MM.1S (cell line): ENCODE measurements at regions not wholly inside any gene's neighbourhood (a gene's known extent, or its start where the extent isn't known, plus 50 kb on each side); places are given as distances from the start of the nearest gene placed in this dataset.

ENCODE experiments used
- EZH2 ChIP-seq: fragments of 300-600 bp; sonication (generic); optimal IDR thresholded peaks from 2 replicates; pipeline ENCODE3; 2017; ENCODE audit warnings: low read depth, mild to moderate bottlenecking, antibody characterized with exemption, low read length, mixed read lengths
- TF ChIP-seq, protein P1 (sequence below): fragments of 300-600 bp; sonication (generic); IDR thresholded peaks from 2 replicates; pipeline ENCODE4 v1.5.1; 2016; ENCODE audit warnings: antibody characterized with exemption, low read length, mixed read lengths

DNA sequence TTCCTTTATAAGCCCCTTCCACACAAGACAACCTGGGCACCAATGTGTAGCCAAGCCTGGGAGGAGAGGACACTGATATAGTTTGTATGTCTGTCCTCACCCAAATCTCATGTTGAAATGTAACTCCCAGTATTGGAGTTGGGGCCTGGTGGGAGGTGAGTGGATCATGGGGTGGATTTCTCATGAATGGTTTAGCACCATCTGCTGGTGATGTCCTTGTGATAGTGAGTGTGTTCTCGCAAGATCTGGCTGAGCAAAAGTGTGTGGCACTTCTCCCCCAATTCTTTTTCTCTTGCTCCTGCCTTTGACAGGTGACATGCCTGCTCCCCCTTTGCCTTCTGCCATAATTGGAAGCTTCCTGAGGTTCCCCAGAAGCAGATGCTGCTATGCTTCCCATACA lies 135.8 kb downstream of the USP31 start:
- TF ChIP-seq, protein P1, sequence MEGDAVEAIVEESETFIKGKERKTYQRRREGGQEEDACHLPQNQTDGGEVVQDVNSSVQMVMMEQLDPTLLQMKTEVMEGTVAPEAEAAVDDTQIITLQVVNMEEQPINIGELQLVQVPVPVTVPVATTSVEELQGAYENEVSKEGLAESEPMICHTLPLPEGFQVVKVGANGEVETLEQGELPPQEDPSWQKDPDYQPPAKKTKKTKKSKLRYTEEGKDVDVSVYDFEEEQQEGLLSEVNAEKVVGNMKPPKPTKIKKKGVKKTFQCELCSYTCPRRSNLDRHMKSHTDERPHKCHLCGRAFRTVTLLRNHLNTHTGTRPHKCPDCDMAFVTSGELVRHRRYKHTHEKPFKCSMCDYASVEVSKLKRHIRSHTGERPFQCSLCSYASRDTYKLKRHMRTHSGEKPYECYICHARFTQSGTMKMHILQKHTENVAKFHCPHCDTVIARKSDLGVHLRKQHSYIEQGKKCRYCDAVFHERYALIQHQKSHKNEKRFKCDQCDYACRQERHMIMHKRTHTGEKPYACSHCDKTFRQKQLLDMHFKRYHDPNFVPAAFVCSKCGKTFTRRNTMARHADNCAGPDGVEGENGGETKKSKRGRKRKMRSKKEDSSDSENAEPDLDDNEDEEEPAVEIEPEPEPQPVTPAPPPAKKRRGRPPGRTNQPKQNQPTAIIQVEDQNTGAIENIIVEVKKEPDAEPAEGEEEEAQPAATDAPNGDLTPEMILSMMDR: peak; percentile 18
- no peak for TF ChIP-seq EZH2
